A549 (cell line): ENCODE measurements at regions not wholly inside any gene's neighbourhood (a gene's known extent, or its start where the extent isn't known, plus 50 kb on each side); places are given as distances from the start of the nearest gene placed in this dataset.

Source experiments
- ATAC-seq, 2 experiments: fragments of 200-7000 bp in 1 of 2; fragments of >200 bp in 1 of 2; cut with Nextera tagmentation in 1 of 2; cut with Tn5 transposase in 1 of 2; 3 replicates each; pipeline versions ENCODE4 v1.8.0 to v1.9.1; 2018 to 2020; ENCODE audit warnings: mild to moderate bottlenecking in 1 of 2, moderate library complexity in 1 of 2
- CTCF ChIA-PET: fragments of 300-600 bp; sonication (Branson Sonifier 250); formaldehyde crosslinking; extraction: SDS; loops from one replicate; lab custom pipeline; 2021; ENCODE audit warnings: antibody characterized with exemption, inconsistent platforms; lab: Yijun Ruan, JAX
- POLR2A ChIA-PET: fragments of 350-600 bp; formaldehyde crosslinking; extraction: SDS; loops from one replicate; lab custom pipeline; 2021; ENCODE audit warnings: antibody characterized with exemption, inconsistent platforms; lab: Yijun Ruan, JAX
- DNase-seq, 2 experiments: peaks; one replicate each; pipeline versions ENCODE4 v3.0.0 to v3.0.0-alpha.2; 2011 to 2016; ENCODE audit warnings: low read depth in 1 of 2, low spot score in 1 of 2
- FAIRE-seq: peaks from 2 replicates; lab custom pipeline; 2011; peaks lifted over from hg19 to GRCh38; lab: Jason Lieb, UNC
- H3K27ac ChIP-seq, 2 experiments: fragments of >200 bp; sonication (Bioruptor Twin); formaldehyde crosslinking; 3 replicates each; pipeline ENCODE4 v1.5.1; 2016 to 2017
- H3K4me1 ChIP-seq: fragments of >200 bp; sonication (Bioruptor Twin); formaldehyde crosslinking; 3 replicates; pipeline ENCODE4 v1.6.1; 2016
- H3K4me2 ChIP-seq: fragments of >200 bp; sonication (Bioruptor Twin); formaldehyde crosslinking; 3 replicates; pipeline ENCODE4 v1.6.1; 2016
- H3K4me3 ChIP-seq: fragments of >200 bp; sonication (Bioruptor Twin); formaldehyde crosslinking; 3 replicates; pipeline ENCODE4 v1.5.1; 2016
- H3K9me3 ChIP-seq: fragments of >200 bp; sonication (Bioruptor Twin); formaldehyde crosslinking; 3 replicates; pipeline ENCODE4 v1.6.1; 2016
- BHLHE40 ChIP-seq: IDR thresholded peaks from 2 replicates; pipeline ENCODE4 v1.6.1; 2012; ENCODE audit warnings: low read depth, low read length, inconsistent platforms
- CBX2 ChIP-seq: fragments of 200-600 bp; sonication (generic); IDR thresholded peaks from 2 replicates; pipeline ENCODE4 v1.6.1; 2016; ENCODE audit warnings: low read depth, mild to moderate bottlenecking, borderline replicate concordance
- CBX8 ChIP-seq: fragments of 200-600 bp; sonication (generic); IDR thresholded peaks from 2 replicates; pipeline ENCODE4 v1.6.1; 2016
- EHF ChIP-seq: fragments of 250-450 bp; sonication (Bioruptor Pico); IDR thresholded peaks from 2 replicates; pipeline ENCODE4 v1.5.0; 2020; ENCODE audit warnings: mild to moderate bottlenecking
- ESRRA ChIP-seq: fragments of 150-350 bp; IDR thresholded peaks from 2 replicates; pipeline ENCODE4 v1.6.1; 2014; ENCODE audit warnings: mild to moderate bottlenecking, low read length, borderline replicate concordance
- FOSB ChIP-seq: fragments of 250-450 bp; sonication (Bioruptor Pico); IDR thresholded peaks from 2 replicates; pipeline ENCODE4 v1.5.0; 2020; ENCODE audit warnings: mild to moderate bottlenecking, moderate library complexity
- HDAC2 ChIP-seq: fragments of 200-600 bp; sonication (generic); IDR thresholded peaks from 2 replicates; pipeline ENCODE4 v1.6.1; 2016
- HOXB13 ChIP-seq: fragments of 250-450 bp; sonication (Bioruptor Pico); IDR thresholded peaks from 2 replicates; pipeline ENCODE4 v1.5.0; 2020; ENCODE audit warnings: low read depth, mild to moderate bottlenecking, moderate library complexity
- HOXB5 ChIP-seq: fragments of 250-450 bp; sonication (Bioruptor Pico); IDR thresholded peaks from 2 replicates; pipeline ENCODE4 v1.5.0; 2020; ENCODE audit warnings: mild to moderate bottlenecking, moderate library complexity
- JUNB ChIP-seq: fragments of >200 bp; sonication (Bioruptor Twin); formaldehyde crosslinking; IDR thresholded peaks from 2 replicates; pipeline ENCODE4 v1.6.1; 2016
- KDM5A ChIP-seq: fragments of 200-600 bp; sonication (generic); IDR thresholded peaks from 2 replicates; pipeline ENCODE4 v1.6.1; 2016; ENCODE audit warnings: antibody characterized with exemption, mild to moderate bottlenecking
- MAX ChIP-seq: IDR thresholded peaks from 2 replicates; pipeline ENCODE4 v1.6.1; 2012
- NFE2L2 ChIP-seq: fragments of 150-350 bp; conservative IDR thresholded peaks from 2 replicates; pipeline ENCODE4 v1.6.1; 2014; ENCODE audit warnings: low read length
- NPAS2 ChIP-seq: fragments of 250-450 bp; sonication (Bioruptor Pico); IDR thresholded peaks from 2 replicates; pipeline ENCODE4 v1.8.0; 2022; ENCODE audit warnings: mild to moderate bottlenecking, moderate library complexity, borderline replicate concordance
- PHF8 ChIP-seq: fragments of 200-600 bp; sonication (generic); IDR thresholded peaks from 2 replicates; pipeline ENCODE4 v1.6.1; 2016; ENCODE audit warnings: low read depth, mild to moderate bottlenecking, antibody characterized with exemption, moderate library complexity, borderline replicate concordance
- POLR2A ChIP-seq: IDR thresholded peaks from 2 replicates; pipeline ENCODE4 v1.6.1; 2012; ENCODE audit warnings: mild to moderate bottlenecking, low read length
- RARB ChIP-seq: fragments of 250-450 bp; sonication (Bioruptor Pico); IDR thresholded peaks from 2 replicates; pipeline ENCODE4 v1.8.0; 2021; ENCODE audit warnings: mild to moderate bottlenecking, moderate library complexity
- RCOR1 ChIP-seq: fragments of 150-350 bp; IDR thresholded peaks from 2 replicates; pipeline ENCODE4 v1.6.1; 2014; ENCODE audit warnings: antibody characterized with exemption, low read length, low read depth
- RNF2 ChIP-seq: fragments of 200-600 bp; sonication (generic); IDR thresholded peaks from 2 replicates; pipeline ENCODE4 v1.6.1; 2016; ENCODE audit warnings: low read depth, mild to moderate bottlenecking, antibody characterized with exemption, moderate library complexity, borderline replicate concordance
- SMC3 ChIP-seq: fragments of >200 bp; sonication (Bioruptor Twin); formaldehyde crosslinking; IDR thresholded peaks from 3 replicates; pipeline ENCODE4 v1.6.1; 2018; ENCODE audit warnings: inconsistent platforms
- USF2 ChIP-seq: fragments of 450-650 bp; IDR thresholded peaks from 2 replicates; pipeline ENCODE4 v1.6.1; 2014; ENCODE audit warnings: antibody characterized with exemption
- ZC3H11A ChIP-seq: fragments of 450-650 bp; IDR thresholded peaks from 2 replicates; pipeline ENCODE4 v1.6.1; 2014; ENCODE audit warnings: antibody characterized with exemption, mild to moderate bottlenecking
- ZSCAN20 ChIP-seq: fragments of 250-450 bp; sonication (Bioruptor Pico); IDR thresholded peaks from 2 replicates; pipeline ENCODE4 v1.8.0; 2022; ENCODE audit warnings: mild to moderate bottlenecking, moderate library complexity
- WGBS: methylation state at CpG from one replicate; pipeline ENCODE4 v1.1.6; 2017; ENCODE audit errors: missing lambda C conversion rate; 5-methylcytosine and 5-hydroxymethylcytosine counted together
- TF ChIP-seq, protein P1 (sequence below): IDR thresholded peaks from 2 replicates; pipeline ENCODE4 v1.6.1; 2012; ENCODE audit warnings: low read depth, borderline replicate concordance
- TF ChIP-seq, protein P2 (sequence below): fragments of 150-350 bp; IDR thresholded peaks from 2 replicates; pipeline ENCODE4 v1.6.1; 2014; ENCODE audit warnings: low read depth, mild to moderate bottlenecking, low read length
- TF ChIP-seq, protein P3 (sequence below): fragments of 250-450 bp; sonication (Bioruptor Pico); IDR thresholded peaks from 2 replicates; pipeline ENCODE4 v1.5.0; 2021; ENCODE audit warnings: mild to moderate bottlenecking, moderate library complexity, borderline replicate concordance

GRCh38 chr3:18655827-18656226, 230.7 kb upstream of the SATB1 start:
- H3K4me1 ChIP-seq, result no peaks in the 10 kb centered on the region
- no peak for DNase-seq
- no peak overlapping the region for H3K4me3 ChIP-seq
- POLR2A ChIA-PET, result no interaction called here
- no peak overlapping the region for H3K27ac ChIP-seq
- no peak for FAIRE-seq
- no peak overlapping the region for H3K4me2 ChIP-seq
- TF ChIP-seq, protein P1, sequence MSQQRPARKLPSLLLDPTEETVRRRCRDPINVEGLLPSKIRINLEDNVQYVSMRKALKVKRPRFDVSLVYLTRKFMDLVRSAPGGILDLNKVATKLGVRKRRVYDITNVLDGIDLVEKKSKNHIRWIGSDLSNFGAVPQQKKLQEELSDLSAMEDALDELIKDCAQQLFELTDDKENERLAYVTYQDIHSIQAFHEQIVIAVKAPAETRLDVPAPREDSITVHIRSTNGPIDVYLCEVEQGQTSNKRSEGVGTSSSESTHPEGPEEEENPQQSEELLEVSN, result no peak
- TF ChIP-seq SMC3, result no peak
- TF ChIP-seq USF2, result no peak
- TF ChIP-seq, all 56 proteins: peak for 0
- ATAC-seq, result no peak
- 0% methylated on average over 1 of the region's 1 CpG for WGBS
- H3K9me3 ChIP-seq, result no peaks in the 10 kb centered on the region
- CTCF ChIA-PET, result no interaction called here

DNA sequence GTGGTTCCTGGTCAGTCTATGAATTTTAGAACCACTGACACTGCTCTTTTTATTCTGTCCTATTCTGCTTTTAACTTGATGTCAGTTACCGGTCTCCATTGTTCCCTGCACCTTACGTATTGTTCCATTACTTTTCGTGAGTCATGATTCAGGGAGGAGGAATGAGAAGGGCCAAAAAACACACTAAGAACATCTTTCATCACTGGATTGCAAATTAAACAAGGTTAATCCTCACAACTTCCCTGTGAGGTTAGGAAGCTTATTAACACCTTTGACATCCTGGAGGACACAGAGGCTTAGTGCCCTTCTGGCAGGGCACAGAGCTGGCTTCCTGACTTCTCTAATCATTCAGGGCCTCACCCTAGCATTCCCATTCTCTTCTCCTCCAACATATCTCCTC, 227.6 kb upstream of the SATB1 start:
- TF ChIP-seq KDM5A, result no peak
- TF ChIP-seq RNF2, result no peak
- no peak for TF ChIP-seq FOSB (CRISPR knock-in tag)
- no peak for TF ChIP-seq PHF8
- no peak for TF ChIP-seq BHLHE40
- no peak for TF ChIP-seq JUNB
- TF ChIP-seq CBX8, result no peak
- no peak for TF ChIP-seq MAX
- no peak for TF ChIP-seq RARB (CRISPR knock-in tag)
- no peak for TF ChIP-seq ZSCAN20
- TF ChIP-seq RCOR1, result no peak
- no peak for TF ChIP-seq HOXB5 (CRISPR knock-in tag)
- no peaks in the 10 kb centered on the region for H3K4me1 ChIP-seq
- DNase-seq (no peak), FAIRE-seq (no peak), ATAC-seq (no peak)
- CTCF ChIA-PET, result no interaction called here
- H3K4me2 ChIP-seq, result no peak overlapping the region
- POLR2A ChIA-PET, result no interaction called here
- no peak overlapping the region for H3K27ac ChIP-seq
- H3K4me3 ChIP-seq, result no peak overlapping the region
- no peaks in the 10 kb centered on the region for H3K9me3 ChIP-seq
- 7% methylated on average over 3 of the region's 3 CpGs for WGBS

- ChIA-PET POLR2A (no interaction called here), CTCF (no interaction called here)
- 11% methylated on average over 5 of the region's 5 CpGs for WGBS
- no peak for ATAC-seq
- DNase-seq, result no peak
- no peak for FAIRE-seq
- TF ChIP-seq CBX8 (no peak), NPAS2 (no peak), NFE2L2 (no peak), EHF (CRISPR knock-in tag) (no peak), HOXB13 (no peak), SMC3 (no peak), POLR2A (no peak), ESRRA (no peak)
- Histone ChIP-seq H3K4me2 (no peak overlapping the region), H3K27ac (no peak overlapping the region), H3K4me3 (no peak overlapping the region), H3K9me3 (no peaks in the 10 kb centered on the region), H3K4me1 (no peaks in the 10 kb centered on the region)
Measured at GRCh38 chr3:18650731-18651130, 225.6 kb upstream of the SATB1 start.

- ChIA-PET POLR2A (no interaction called here), CTCF (interaction anchor here (0.7 kb wide), 2 partner anchors 127 to 269 kb away, joined by 4 read pairs; no protein-coding TSS in a partner anchor)
- Histone ChIP-seq H3K4me3 (no peak overlapping the region), H3K27ac (no peak overlapping the region), H3K4me2 (no peak overlapping the region), H3K9me3 (no peaks in the 10 kb centered on the region), H3K4me1 (no peaks in the 10 kb centered on the region)
- FAIRE-seq, result no peak
- no peak for DNase-seq
- WGBS, result 0% methylated on average over 4 of the region's 4 CpGs
- no peak for ATAC-seq
- TF ChIP-seq USF2 (no peak), RNF2 (no peak), PHF8 (no peak), BHLHE40 (no peak), CBX2 (no peak), HDAC2 (no peak), KDM5A (no peak), ZC3H11A (no peak)
- TF ChIP-seq, protein P2, sequence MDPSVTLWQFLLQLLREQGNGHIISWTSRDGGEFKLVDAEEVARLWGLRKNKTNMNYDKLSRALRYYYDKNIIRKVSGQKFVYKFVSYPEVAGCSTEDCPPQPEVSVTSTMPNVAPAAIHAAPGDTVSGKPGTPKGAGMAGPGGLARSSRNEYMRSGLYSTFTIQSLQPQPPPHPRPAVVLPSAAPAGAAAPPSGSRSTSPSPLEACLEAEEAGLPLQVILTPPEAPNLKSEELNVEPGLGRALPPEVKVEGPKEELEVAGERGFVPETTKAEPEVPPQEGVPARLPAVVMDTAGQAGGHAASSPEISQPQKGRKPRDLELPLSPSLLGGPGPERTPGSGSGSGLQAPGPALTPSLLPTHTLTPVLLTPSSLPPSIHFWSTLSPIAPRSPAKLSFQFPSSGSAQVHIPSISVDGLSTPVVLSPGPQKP, result no peak
- TF ChIP-seq, protein P3, sequence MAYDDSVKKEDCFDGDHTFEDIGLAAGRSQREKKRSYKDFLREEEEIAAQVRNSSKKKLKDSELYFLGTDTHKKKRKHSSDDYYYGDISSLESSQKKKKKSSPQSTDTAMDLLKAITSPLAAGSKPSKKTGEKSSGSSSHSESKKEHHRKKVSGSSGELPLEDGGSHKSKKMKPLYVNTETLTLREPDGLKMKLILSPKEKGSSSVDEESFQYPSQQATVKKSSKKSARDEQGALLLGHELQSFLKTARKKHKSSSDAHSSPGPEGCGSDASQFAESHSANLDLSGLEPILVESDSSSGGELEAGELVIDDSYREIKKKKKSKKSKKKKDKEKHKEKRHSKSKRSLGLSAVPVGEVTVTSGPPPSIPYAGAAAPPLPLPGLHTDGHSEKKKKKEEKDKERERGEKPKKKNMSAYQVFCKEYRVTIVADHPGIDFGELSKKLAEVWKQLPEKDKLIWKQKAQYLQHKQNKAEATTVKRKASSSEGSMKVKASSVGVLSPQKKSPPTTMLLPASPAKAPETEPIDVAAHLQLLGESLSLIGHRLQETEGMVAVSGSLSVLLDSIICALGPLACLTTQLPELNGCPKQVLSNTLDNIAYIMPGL (CRISPR knock-in tag), result no peak
Measured at GRCh38 chr3:18649666-18650363, 224.7 kb upstream of the SATB1 start.
